ENCODE measurements at regions not wholly inside any gene's neighbourhood (a gene's known extent, or its start where the extent isn't known, plus 50 kb on each side); places are given as distances from the start of the nearest gene placed in this dataset.

DNA sequence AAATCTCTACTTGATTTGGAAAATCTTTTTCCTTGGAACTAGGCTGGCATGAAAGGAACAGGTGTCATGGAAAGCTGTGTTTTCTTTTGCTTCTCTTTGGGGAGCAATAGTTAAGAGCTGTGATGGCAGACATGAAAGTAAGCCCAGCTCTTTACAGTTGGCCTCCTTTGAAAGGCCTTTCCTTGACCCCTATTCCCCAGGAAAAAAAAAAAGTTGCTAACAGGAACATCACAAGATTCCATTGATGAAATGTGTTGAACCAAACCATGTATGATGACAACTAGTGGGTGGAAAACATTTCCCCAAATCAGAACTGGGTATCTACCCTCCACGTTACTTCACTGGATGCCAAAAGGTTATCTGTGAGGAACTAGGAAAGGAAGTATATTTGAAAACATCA, 190.7 kb upstream of the RPL34 start:
- no peak for TF ChIP-seq TAF1 (IDR thresholded peaks at IDR 0.05; ENCODE audit: low read depth, low read length)
- no peak for TF ChIP-seq POLR2A (IDR thresholded peaks at IDR 0.05; ENCODE audit: low read depth, low read length)
- TF ChIP-seq SPI1 (IDR thresholded peaks at IDR 0.05; ENCODE audit: low read depth, low read length), result no peak
- TF ChIP-seq POLR2AphosphoS5 (IDR thresholded peaks at IDR 0.05; ENCODE audit: low read depth, low read length), result no peak

All from GM12891 (cell line).